ENCODE measurements at regions not wholly inside any gene's neighbourhood (a gene's known extent, or its start where the extent isn't known, plus 50 kb on each side); places are given as distances from the start of the nearest gene placed in this dataset.

DNA sequence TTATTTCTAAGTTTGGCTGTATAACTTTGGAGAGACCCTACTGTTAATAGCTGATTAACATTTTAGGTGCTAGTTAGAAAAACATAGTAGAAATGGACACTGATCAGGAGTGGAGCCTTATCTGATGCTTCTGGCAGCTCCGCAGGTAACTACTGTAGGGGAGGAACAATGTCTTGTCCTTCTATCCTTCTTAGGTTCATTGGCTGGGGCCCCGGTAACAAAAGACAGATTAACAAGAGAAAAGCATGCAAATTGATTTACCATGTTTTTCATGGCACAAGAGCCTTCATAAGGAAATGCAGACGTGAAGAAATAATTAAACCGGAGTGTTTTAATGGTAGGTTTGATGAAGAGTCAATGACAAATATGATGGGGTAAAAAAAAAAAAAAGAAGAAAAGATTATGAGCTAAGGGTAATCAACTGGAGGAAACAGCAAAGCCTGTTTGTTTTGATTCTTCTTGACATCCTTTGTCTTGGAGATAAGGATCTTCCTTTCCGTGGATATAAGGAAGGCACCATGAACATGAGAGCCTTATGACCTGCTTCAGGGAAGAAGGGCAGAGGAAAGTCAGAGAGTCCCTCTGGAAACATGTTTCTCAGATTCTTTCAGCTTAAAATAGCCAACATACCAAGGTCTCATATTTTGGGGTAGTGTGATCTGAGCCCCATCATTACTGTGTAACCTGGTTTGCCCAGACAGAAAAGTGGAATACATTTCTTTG lies 62.4 kb upstream of the GCFC2 start:
- ChIA-PET POLR2A (ENCODE audit: unreplicated experiment) (no interaction called here), CTCF (no interaction called here)
- no peak overlapping the region for H3K4me3 ChIP-seq (ENCODE audit: low read length)

GRCh38 chr2:75765798-75766197 lies 55.1 kb upstream of the GCFC2 start:
- TF ChIP-seq, protein P1, sequence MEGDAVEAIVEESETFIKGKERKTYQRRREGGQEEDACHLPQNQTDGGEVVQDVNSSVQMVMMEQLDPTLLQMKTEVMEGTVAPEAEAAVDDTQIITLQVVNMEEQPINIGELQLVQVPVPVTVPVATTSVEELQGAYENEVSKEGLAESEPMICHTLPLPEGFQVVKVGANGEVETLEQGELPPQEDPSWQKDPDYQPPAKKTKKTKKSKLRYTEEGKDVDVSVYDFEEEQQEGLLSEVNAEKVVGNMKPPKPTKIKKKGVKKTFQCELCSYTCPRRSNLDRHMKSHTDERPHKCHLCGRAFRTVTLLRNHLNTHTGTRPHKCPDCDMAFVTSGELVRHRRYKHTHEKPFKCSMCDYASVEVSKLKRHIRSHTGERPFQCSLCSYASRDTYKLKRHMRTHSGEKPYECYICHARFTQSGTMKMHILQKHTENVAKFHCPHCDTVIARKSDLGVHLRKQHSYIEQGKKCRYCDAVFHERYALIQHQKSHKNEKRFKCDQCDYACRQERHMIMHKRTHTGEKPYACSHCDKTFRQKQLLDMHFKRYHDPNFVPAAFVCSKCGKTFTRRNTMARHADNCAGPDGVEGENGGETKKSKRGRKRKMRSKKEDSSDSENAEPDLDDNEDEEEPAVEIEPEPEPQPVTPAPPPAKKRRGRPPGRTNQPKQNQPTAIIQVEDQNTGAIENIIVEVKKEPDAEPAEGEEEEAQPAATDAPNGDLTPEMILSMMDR (conservative IDR thresholded peaks at IDR 0.05; ENCODE audit: low read depth, low read length) = no peak
- TF ChIP-seq EZH2 (IDR thresholded peaks at IDR 0.05; ENCODE audit: low read length, unreplicated experiment) (no peak), EZH2phosphoT487 (IDR thresholded peaks at IDR 0.05; ENCODE audit: borderline replicate concordance, low read length) (no peak)
- H3K9ac ChIP-seq (ENCODE audit: low read length) = no peak overlapping the region
- ChIA-PET CTCF (no interaction called here), POLR2A (ENCODE audit: unreplicated experiment) (no interaction called here)
- no peaks in the 10 kb centered on the region for H3K9me3 ChIP-seq (ENCODE audit: low read length)
- H3K79me2 ChIP-seq (ENCODE audit: low read length) = no peaks in the 10 kb centered on the region
- no peaks in the 10 kb centered on the region for H3K36me3 ChIP-seq (ENCODE audit: low read depth, low read length)
- H3K4me2 ChIP-seq (ENCODE audit: low read length) = no peak overlapping the region
- ATAC-seq = no peak
- H3K4me1 ChIP-seq (ENCODE audit: insufficient read depth, low read length) = no peaks in the 10 kb centered on the region
- H3F3A ChIP-seq (ENCODE audit: low read length, unreplicated experiment) = no peaks in the 10 kb centered on the region
- no TSS peak for BruUV-seq (replicated peaks)
- no peak overlapping the region for H3K27ac ChIP-seq (ENCODE audit: low read length)
- H3K4me3 ChIP-seq (ENCODE audit: low read length) = no peak overlapping the region
- intact Hi-C loops (cut with micrococcal nuclease) = no loop called here
- H4K20me1 ChIP-seq (ENCODE audit: low read length) = no peaks in the 10 kb centered on the region
- H3K9me2 ChIP-seq (replicated peaks; ENCODE audit: low read length) = no peaks in the 10 kb centered on the region
- H3K27me3 ChIP-seq (ENCODE audit: low read length) = peaks cover 44% of the 10 kb centered on the region
- no peak for DNase-seq
- no peak overlapping the region for H2AFZ ChIP-seq (ENCODE audit: low read length)

More for the DNA sequence above, 62.4 kb upstream of the GCFC2 start:
- intact Hi-C loops (cut with micrococcal nuclease) = no loop called here
- H3F3A ChIP-seq (ENCODE audit: low read length, unreplicated experiment) = no peaks in the 10 kb centered on the region
- no peaks in the 10 kb centered on the region for H3K79me2 ChIP-seq (ENCODE audit: low read length)
- H3K9ac ChIP-seq (ENCODE audit: low read length) = no peak overlapping the region
- H3K27ac ChIP-seq (ENCODE audit: low read length) = no peak overlapping the region
- no TSS peak for BruUV-seq (replicated peaks)
- H3K36me3 ChIP-seq (ENCODE audit: low read depth, low read length) = no peaks in the 10 kb centered on the region
- H3K4me2 ChIP-seq (ENCODE audit: low read length) = no peak overlapping the region
- no peaks in the 10 kb centered on the region for H3K9me3 ChIP-seq (ENCODE audit: low read length)
- H3K4me1 ChIP-seq (ENCODE audit: insufficient read depth, low read length) = no peaks in the 10 kb centered on the region
- H3K9me2 ChIP-seq (replicated peaks; ENCODE audit: low read length) = no peaks in the 10 kb centered on the region
- no peak overlapping the region for H2AFZ ChIP-seq (ENCODE audit: low read length)
- TF ChIP-seq, protein P1 (conservative IDR thresholded peaks at IDR 0.05; ENCODE audit: low read depth, low read length) = no peak
- no peak for TF ChIP-seq EZH2 (IDR thresholded peaks at IDR 0.05; ENCODE audit: low read length, unreplicated experiment)
- TF ChIP-seq EZH2phosphoT487 (IDR thresholded peaks at IDR 0.05; ENCODE audit: borderline replicate concordance, low read length) = no peak
- no peaks in the 10 kb centered on the region for H4K20me1 ChIP-seq (ENCODE audit: low read length)
- ATAC-seq = no peak
- DNase-seq = no peak
- peaks cover 24% of the 10 kb centered on the region; the same call in 1 of the 2 replicates for H3K27me3 ChIP-seq (ENCODE audit: low read length)

- intact Hi-C loops (cut with micrococcal nuclease) = no loop called here
- no TSS peak for BruUV-seq (replicated peaks)
- POLR2A ChIA-PET (ENCODE audit: unreplicated experiment) = no interaction called here
- Histone ChIP-seq H3K9ac (ENCODE audit: low read length) (no peak overlapping the region), H3K27me3 (ENCODE audit: low read length) (peaks cover 40% of the 10 kb centered on the region), H3K9me2 (replicated peaks; ENCODE audit: low read length) (no peaks in the 10 kb centered on the region), H3K36me3 (ENCODE audit: low read depth, low read length) (no peaks in the 10 kb centered on the region), H2AFZ (ENCODE audit: low read length) (no peak overlapping the region), H3K79me2 (ENCODE audit: low read length) (no peaks in the 10 kb centered on the region), H3K4me1 (ENCODE audit: insufficient read depth, low read length) (no peaks in the 10 kb centered on the region), H3K4me3 (ENCODE audit: low read length) (no peak overlapping the region), H3K27ac (ENCODE audit: low read length) (no peak overlapping the region), H3K9me3 (ENCODE audit: low read length) (no peaks in the 10 kb centered on the region), H3F3A (ENCODE audit: low read length, unreplicated experiment) (no peaks in the 10 kb centered on the region), H4K20me1 (ENCODE audit: low read length) (no peaks in the 10 kb centered on the region), H3K4me2 (ENCODE audit: low read length) (no peak overlapping the region)
- TF ChIP-seq EZH2phosphoT487 (IDR thresholded peaks at IDR 0.05; ENCODE audit: borderline replicate concordance, low read length) (no peak), EZH2 (IDR thresholded peaks at IDR 0.05; ENCODE audit: low read length, unreplicated experiment) (no peak)
- TF ChIP-seq, protein P1 (conservative IDR thresholded peaks at IDR 0.05; ENCODE audit: low read depth, low read length) = no peak
- ATAC-seq (no peak), DNase-seq (no peak)
- CTCF ChIA-PET = no interaction called here
Measured at GRCh38 chr2:75764611-75765010, 53.9 kb upstream of the GCFC2 start.
